HCT116 (cell line): ENCODE measurements at regions not wholly inside any gene's neighbourhood (a gene's known extent, or its start where the extent isn't known, plus 50 kb on each side); places are given as distances from the start of the nearest gene placed in this dataset.

ENCODE experiments used
- ATAC-seq: fragments of 200-7000 bp; cut with Tn5 transposase; 2 replicates; pipeline ENCODE4 v1.9.1; 2020; ENCODE audit warnings: mild to moderate bottlenecking, moderate library complexity
- BruUV-seq: library from RNA; stranded (reverse); fragments of 400-500 nt; replicated peaks from 2 replicates; lab custom pipeline; 2021; lab: Mats Ljungman, UMichigan
- CTCF ChIA-PET: fragments of 300-600 bp; sonication (Branson Sonifier 250); formaldehyde crosslinking; loops from one replicate; lab custom pipeline; 2021; ENCODE audit warnings: antibody characterized with exemption; lab: Charles Lee
- POLR2A ChIA-PET: fragments of 300-600, 350-600 bp; sonication (Branson Sonifier 250); formaldehyde crosslinking; loops from one replicate; lab custom pipeline; 2021; ENCODE audit warnings: antibody characterized with exemption; lab: Charles Lee
- RAD21 ChIA-PET, 2 experiments: fragments of 300-600 bp; sonication (Branson Sonifier 250); formaldehyde crosslinking; loops; one replicate each; lab custom pipeline; 2023; ENCODE audit warnings: low total read pairs in 2 of 2; ENCODE audit not compliant: uncharacterized antibody in 2 of 2, unreplicated experiment in 2 of 2, low non-redundant PET in 1 of 2; lab: Charles Lee
- DNase-seq: peaks from one replicate; pipeline ENCODE4 v3.0.0-alpha.2; 2010; ENCODE audit warnings: low read depth, low spot score
- H2AFZ ChIP-seq: fragments of 200-600 bp; shearing (Covaris generic), sonication (generic); 2 replicates; pipeline ENCODE4 v1.6.1; 2017; ENCODE audit warnings: low read depth, mixed run types, mixed read lengths, antibody characterized with exemption, low read length; ENCODE audit not compliant: poor library complexity, severe bottlenecking
- H3K27ac ChIP-seq: 2 replicates; pipeline ENCODE4 v1.5.1; 2012; ENCODE audit warnings: low read depth, low read length
- H3K27me3 ChIP-seq: fragments of 200-600 bp; sonication (generic); 2 replicates; pipeline ENCODE4 v1.6.1; 2016; ENCODE audit warnings: mixed run types, low read length, mixed read lengths; ENCODE audit not compliant: insufficient read depth
- H3K36me3 ChIP-seq, 2 experiments: fragments of 200-500 bp in 1 of 2; fragments of 200-600 bp in 1 of 2; sonication (Bioruptor generic) in 1 of 2; sonication (generic) in 1 of 2; 2 replicates each; pipeline versions ENCODE4 v1.5.1 to v1.6.1; 2014 to 2016; ENCODE audit warnings: low read length in 2 of 2, inconsistent platforms in 1 of 2, mixed read lengths in 1 of 2, mixed run types in 1 of 2; ENCODE audit not compliant: insufficient read depth in 2 of 2, control insufficient read depth in 1 of 2
- H3K4me1 ChIP-seq, 2 experiments: fragments of 200-600 bp in 1 of 2; sonication (generic) in 1 of 2; 2 replicates each; pipeline versions ENCODE4 v1.5.1 to v1.6.1; 2012 to 2017; ENCODE audit warnings: low read length in 2 of 2, inconsistent platforms in 1 of 2, mild to moderate bottlenecking in 1 of 2, mixed read lengths in 1 of 2, mixed run types in 1 of 2, moderate library complexity in 1 of 2; ENCODE audit not compliant: insufficient read depth in 2 of 2, control insufficient read depth in 1 of 2
- H3K4me2 ChIP-seq: fragments of 200-600 bp; sonication (generic); 2 replicates; pipeline ENCODE4 v1.6.1; 2017; ENCODE audit warnings: mixed run types, low read length, mixed read lengths
- H3K4me3 ChIP-seq, 2 experiments: fragments of 200-600 bp in 1 of 2; sonication (generic) in 1 of 2; replicated peaks in 1 of 2; 2 replicates each; pipeline ENCODE4 v1.5.1; 2011 to 2016; ENCODE audit warnings: low read length in 2 of 2, control low read depth in 1 of 2, low read depth in 1 of 2, mild to moderate bottlenecking in 1 of 2, mixed read lengths in 1 of 2, mixed run types in 1 of 2
- H3K79me2 ChIP-seq: fragments of 200-600 bp; sonication (generic); 2 replicates; pipeline ENCODE4 v1.6.1; 2017; ENCODE audit warnings: mild to moderate bottlenecking, mixed run types, low read length, moderate library complexity, mixed read lengths; ENCODE audit not compliant: insufficient read depth
- H3K9ac ChIP-seq: fragments of 200-600 bp; sonication (generic); 2 replicates; pipeline ENCODE4 v1.6.1; 2016; ENCODE audit warnings: low read length, mixed read lengths
- H3K9me2 ChIP-seq: fragments of 200-600 bp; sonication (generic), shearing (Covaris generic); 2 replicates; pipeline ENCODE4 v1.6.1; 2017; ENCODE audit warnings: mixed run types, mild to moderate bottlenecking, moderate library complexity; ENCODE audit not compliant: insufficient read depth
- H3K9me3 ChIP-seq, 2 experiments: fragments of 200-500 bp in 1 of 2; fragments of 200-600 bp in 1 of 2; sonication (Bioruptor generic) in 1 of 2; sonication (generic) in 1 of 2; 2 replicates each; pipeline ENCODE4 v1.6.1; 2014 to 2017; ENCODE audit warnings: low read length in 2 of 2, mixed read lengths in 2 of 2, inconsistent platforms in 1 of 2, low read depth in 1 of 2, mild to moderate bottlenecking in 1 of 2, mixed run types in 1 of 2, moderate library complexity in 1 of 2; ENCODE audit not compliant: control insufficient read depth in 1 of 2, insufficient read depth in 1 of 2
- H4K20me1 ChIP-seq: fragments of 200-600 bp; sonication (generic), shearing (Covaris generic); 2 replicates; pipeline ENCODE4 v1.6.1; 2017; ENCODE audit warnings: mixed run types, mild to moderate bottlenecking, moderate library complexity; ENCODE audit not compliant: insufficient read depth
- ATF3 ChIP-seq: IDR thresholded peaks from 2 replicates; pipeline ENCODE4 v1.6.1; 2012
- CBX3 ChIP-seq: IDR thresholded peaks from 2 replicates; pipeline ENCODE4 v1.6.1; 2012; ENCODE audit warnings: low read depth
- CEBPB ChIP-seq: IDR thresholded peaks from 2 replicates; pipeline ENCODE4 v1.6.1; 2012; ENCODE audit warnings: low read depth
- EGR1 ChIP-seq: IDR thresholded peaks from 2 replicates; pipeline ENCODE4 v1.6.1; 2012; ENCODE audit warnings: low read depth
- ELF1 ChIP-seq: IDR thresholded peaks from 2 replicates; pipeline ENCODE4 v1.6.1; 2012; ENCODE audit warnings: low read depth, borderline replicate concordance
- EZH2phosphoT487 ChIP-seq: fragments of 200-600 bp; IDR thresholded peaks from 2 replicates; pipeline ENCODE4 v1.6.1; 2018; ENCODE audit warnings: antibody characterized with exemption, borderline replicate concordance
- POLR2A ChIP-seq: IDR thresholded peaks from 2 replicates; pipeline ENCODE4 v1.7.0; 2011; ENCODE audit warnings: borderline replicate concordance; ENCODE audit not compliant: insufficient read depth, insufficient read length; ENCODE audit errors: extremely low read depth
- POLR2AphosphoS5 ChIP-seq: IDR thresholded peaks from 2 replicates; pipeline ENCODE4 v1.6.1; 2011; ENCODE audit warnings: mild to moderate bottlenecking, low read depth, low read length, moderate library complexity
- SIN3A ChIP-seq: IDR thresholded peaks from 2 replicates; pipeline ENCODE4 v1.6.1; 2012; ENCODE audit warnings: low read depth
- SP1 ChIP-seq: IDR thresholded peaks from 2 replicates; pipeline ENCODE4 v1.6.1; 2012; ENCODE audit warnings: low read depth
- SRF ChIP-seq: IDR thresholded peaks from 2 replicates; pipeline ENCODE4 v1.6.1; 2012; ENCODE audit warnings: low read depth
- TCF7L2 ChIP-seq: IDR thresholded peaks from 2 replicates; pipeline ENCODE4 v1.7.0; 2011; ENCODE audit warnings: borderline replicate concordance, inconsistent platforms; ENCODE audit not compliant: insufficient read depth, insufficient read length; ENCODE audit errors: extremely low read depth
- ZFX ChIP-seq: fragments of 450-650 bp; IDR thresholded peaks from 2 replicates; pipeline ENCODE4 v1.6.1; 2017
- ZNF274 ChIP-seq: fragments of 200-500 bp; sonication (Bioruptor generic); IDR thresholded peaks from 2 replicates; pipeline ENCODE4 v1.6.1; 2014; ENCODE audit warnings: mild to moderate bottlenecking, low read depth, low read length, inconsistent platforms
- intact Hi-C: fragments of 100-400 bp; cut with micrococcal nuclease; formaldehyde crosslinking; loops from 2 replicates; pipeline ENCODE4 v1.10.0; 2022
- TF ChIP-seq, protein P1 (sequence below): IDR thresholded peaks from 2 replicates; pipeline ENCODE4 v1.6.1; 2011; ENCODE audit warnings: mild to moderate bottlenecking, low read length, moderate library complexity; ENCODE audit not compliant: insufficient replicate concordance; ENCODE audit errors: extremely low read depth
- TF ChIP-seq, protein P2 (sequence below): IDR thresholded peaks from 2 replicates; pipeline ENCODE4 v1.6.1; 2012
- TF ChIP-seq, protein P3 (sequence below): IDR thresholded peaks from 2 replicates; pipeline ENCODE4 v1.6.1; 2012; ENCODE audit warnings: low read depth

DNA sequence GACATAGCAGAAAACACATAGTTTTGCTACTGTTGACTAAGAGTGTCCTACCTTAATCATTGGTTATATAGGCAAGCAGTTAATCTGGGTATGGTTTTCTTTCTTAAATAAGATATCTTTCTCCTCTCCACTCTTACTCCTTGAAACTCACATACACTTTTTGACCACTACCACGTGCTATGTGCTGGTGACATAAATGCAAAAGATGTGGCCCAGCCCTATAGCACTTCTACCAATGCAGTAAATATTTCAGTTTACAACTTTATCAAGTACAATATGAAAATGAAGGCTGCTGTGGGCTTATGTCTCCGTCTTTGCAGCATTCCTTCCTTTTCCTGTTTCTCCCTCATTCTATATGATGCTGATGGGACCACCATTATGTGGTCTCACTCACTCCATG lies 410.2 kb upstream of the CFAP20DC start:
- H3K27me3 ChIP-seq, result peaks cover 26% of the 10 kb centered on the region
- RAD21 ChIA-PET, result no interaction called here
- intact Hi-C loops, result no loop called here
- no TSS peak for BruUV-seq
- no peaks in the 10 kb centered on the region for H4K20me1 ChIP-seq
- H3K9me2 ChIP-seq, result no peaks in the 10 kb centered on the region
- DNase-seq, result no peak
- no peak overlapping the region for H3K27ac ChIP-seq
- TF ChIP-seq EGR1 (no peak), SRF (no peak), SP1 (no peak), TCF7L2 (no peak), SIN3A (no peak), ZFX (no peak), POLR2A (no peak), ZNF274 (no peak), EZH2phosphoT487 (no peak), ATF3 (no peak), CBX3 (no peak), POLR2AphosphoS5 (no peak), CEBPB (no peak), ELF1 (no peak)
- TF ChIP-seq, protein P1, sequence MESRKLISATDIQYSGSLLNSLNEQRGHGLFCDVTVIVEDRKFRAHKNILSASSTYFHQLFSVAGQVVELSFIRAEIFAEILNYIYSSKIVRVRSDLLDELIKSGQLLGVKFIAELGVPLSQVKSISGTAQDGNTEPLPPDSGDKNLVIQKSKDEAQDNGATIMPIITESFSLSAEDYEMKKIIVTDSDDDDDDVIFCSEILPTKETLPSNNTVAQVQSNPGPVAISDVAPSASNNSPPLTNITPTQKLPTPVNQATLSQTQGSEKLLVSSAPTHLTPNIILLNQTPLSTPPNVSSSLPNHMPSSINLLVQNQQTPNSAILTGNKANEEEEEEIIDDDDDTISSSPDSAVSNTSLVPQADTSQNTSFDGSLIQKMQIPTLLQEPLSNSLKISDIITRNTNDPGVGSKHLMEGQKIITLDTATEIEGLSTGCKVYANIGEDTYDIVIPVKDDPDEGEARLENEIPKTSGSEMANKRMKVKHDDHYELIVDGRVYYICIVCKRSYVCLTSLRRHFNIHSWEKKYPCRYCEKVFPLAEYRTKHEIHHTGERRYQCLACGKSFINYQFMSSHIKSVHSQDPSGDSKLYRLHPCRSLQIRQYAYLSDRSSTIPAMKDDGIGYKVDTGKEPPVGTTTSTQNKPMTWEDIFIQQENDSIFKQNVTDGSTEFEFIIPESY, result no peak
- TF ChIP-seq, protein P2, sequence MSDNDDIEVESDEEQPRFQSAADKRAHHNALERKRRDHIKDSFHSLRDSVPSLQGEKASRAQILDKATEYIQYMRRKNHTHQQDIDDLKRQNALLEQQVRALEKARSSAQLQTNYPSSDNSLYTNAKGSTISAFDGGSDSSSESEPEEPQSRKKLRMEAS, result no peak
- TF ChIP-seq, protein P3, sequence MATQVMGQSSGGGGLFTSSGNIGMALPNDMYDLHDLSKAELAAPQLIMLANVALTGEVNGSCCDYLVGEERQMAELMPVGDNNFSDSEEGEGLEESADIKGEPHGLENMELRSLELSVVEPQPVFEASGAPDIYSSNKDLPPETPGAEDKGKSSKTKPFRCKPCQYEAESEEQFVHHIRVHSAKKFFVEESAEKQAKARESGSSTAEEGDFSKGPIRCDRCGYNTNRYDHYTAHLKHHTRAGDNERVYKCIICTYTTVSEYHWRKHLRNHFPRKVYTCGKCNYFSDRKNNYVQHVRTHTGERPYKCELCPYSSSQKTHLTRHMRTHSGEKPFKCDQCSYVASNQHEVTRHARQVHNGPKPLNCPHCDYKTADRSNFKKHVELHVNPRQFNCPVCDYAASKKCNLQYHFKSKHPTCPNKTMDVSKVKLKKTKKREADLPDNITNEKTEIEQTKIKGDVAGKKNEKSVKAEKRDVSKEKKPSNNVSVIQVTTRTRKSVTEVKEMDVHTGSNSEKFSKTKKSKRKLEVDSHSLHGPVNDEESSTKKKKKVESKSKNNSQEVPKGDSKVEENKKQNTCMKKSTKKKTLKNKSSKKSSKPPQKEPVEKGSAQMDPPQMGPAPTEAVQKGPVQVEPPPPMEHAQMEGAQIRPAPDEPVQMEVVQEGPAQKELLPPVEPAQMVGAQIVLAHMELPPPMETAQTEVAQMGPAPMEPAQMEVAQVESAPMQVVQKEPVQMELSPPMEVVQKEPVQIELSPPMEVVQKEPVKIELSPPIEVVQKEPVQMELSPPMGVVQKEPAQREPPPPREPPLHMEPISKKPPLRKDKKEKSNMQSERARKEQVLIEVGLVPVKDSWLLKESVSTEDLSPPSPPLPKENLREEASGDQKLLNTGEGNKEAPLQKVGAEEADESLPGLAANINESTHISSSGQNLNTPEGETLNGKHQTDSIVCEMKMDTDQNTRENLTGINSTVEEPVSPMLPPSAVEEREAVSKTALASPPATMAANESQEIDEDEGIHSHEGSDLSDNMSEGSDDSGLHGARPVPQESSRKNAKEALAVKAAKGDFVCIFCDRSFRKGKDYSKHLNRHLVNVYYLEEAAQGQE, result no peak
- H3K4me3 ChIP-seq, result no peak overlapping the region
- H3K9ac ChIP-seq, result no peak overlapping the region
- H3K79me2 ChIP-seq, result no peaks in the 10 kb centered on the region
- CTCF ChIA-PET, result no interaction called here
- no peaks in the 10 kb centered on the region for H3K4me1 ChIP-seq
- no peak for ATAC-seq
- no peak overlapping the region for H3K4me2 ChIP-seq
- POLR2A ChIA-PET, result no interaction called here
- H3K36me3 ChIP-seq, result no peaks in the 10 kb centered on the region
- H3K9me3 ChIP-seq, result no peaks in the 10 kb centered on the region
- H2AFZ ChIP-seq, result no peak overlapping the region
